KOPT-K1 (cell line): ENCODE measurements at regions not wholly inside any gene's neighbourhood (a gene's known extent, or its start where the extent isn't known, plus 50 kb on each side); places are given as distances from the start of the nearest gene placed in this dataset.
"Not testable (repeated sequence)": the region's sequence is repeated elsewhere in the genome, so short reads cannot be mapped to it uniquely, and the experiment has no call there.

Experiments used
- H3K27ac ChIP-seq: fragments of 200-600 bp; sonication (generic); 2 replicates; pipeline ENCODE4 v1.5.1; 2016; ENCODE audit warnings: antibody characterized with exemption, mild to moderate bottlenecking, low read depth, low read length; ENCODE audit not compliant: poor library complexity, severe bottlenecking
- H3K36me3 ChIP-seq: fragments of 200-600 bp; sonication (generic); 2 replicates; pipeline ENCODE4 v1.5.1; 2017; ENCODE audit warnings: antibody characterized with exemption, mild to moderate bottlenecking, low read length, moderate library complexity; ENCODE audit not compliant: insufficient read depth
- H3K9me3 ChIP-seq: fragments of 200-600 bp; sonication (generic); 2 replicates; pipeline ENCODE4 v1.5.1; 2017; ENCODE audit warnings: antibody characterized with exemption, low read length, mild to moderate bottlenecking; ENCODE audit not compliant: insufficient read depth, poor library complexity, severe bottlenecking

DNA sequence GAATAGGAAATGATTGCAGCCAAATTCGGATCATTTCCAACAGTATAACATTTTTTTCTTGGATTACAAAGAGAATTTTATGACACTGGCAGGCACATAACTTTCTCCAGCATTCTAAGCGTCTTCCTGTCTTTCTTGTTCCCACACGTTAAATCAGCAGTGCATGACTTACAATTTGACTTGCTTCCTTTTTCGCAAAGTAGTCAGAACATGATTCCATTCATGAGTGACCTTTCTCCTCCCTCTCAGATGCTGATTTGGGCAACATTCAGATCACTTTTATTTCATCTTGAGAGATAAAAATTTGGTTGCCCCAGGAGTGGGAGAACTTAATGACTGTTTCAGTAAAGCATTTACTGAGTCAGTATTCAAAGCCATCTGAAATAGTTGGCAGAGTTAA, 858.7 kb upstream of the ACVR2A start:
- Histone ChIP-seq H3K27ac (no peak overlapping the region), H3K9me3 (no peaks in the 10 kb centered on the region)

DNA sequence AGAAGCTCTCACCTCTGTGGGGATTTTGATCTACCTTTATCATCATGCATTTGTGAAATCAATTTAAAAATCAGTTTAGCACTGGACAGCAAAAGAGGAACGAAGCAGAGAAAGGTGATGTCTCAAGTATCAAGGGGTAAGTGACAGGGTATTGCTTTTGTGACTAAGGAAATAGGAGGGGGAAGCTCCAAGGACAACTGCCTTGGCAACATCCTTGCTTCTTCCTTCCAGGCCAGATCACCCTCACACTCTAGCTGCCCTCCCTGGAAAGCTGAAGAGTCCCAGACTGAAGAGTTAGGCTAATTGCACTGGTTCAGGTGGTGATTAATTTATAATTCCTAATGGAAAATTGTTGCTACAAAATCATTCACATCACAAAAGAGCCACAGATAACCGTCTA, 859.1 kb upstream of the ACVR2A start:
- no peak overlapping the region for H3K27ac ChIP-seq
- no peaks in the 10 kb centered on the region for H3K36me3 ChIP-seq
- no peaks in the 10 kb centered on the region for H3K9me3 ChIP-seq

More for the DNA sequence above, 858.7 kb upstream of the ACVR2A start:
- no peaks in the 10 kb centered on the region for H3K36me3 ChIP-seq

DNA sequence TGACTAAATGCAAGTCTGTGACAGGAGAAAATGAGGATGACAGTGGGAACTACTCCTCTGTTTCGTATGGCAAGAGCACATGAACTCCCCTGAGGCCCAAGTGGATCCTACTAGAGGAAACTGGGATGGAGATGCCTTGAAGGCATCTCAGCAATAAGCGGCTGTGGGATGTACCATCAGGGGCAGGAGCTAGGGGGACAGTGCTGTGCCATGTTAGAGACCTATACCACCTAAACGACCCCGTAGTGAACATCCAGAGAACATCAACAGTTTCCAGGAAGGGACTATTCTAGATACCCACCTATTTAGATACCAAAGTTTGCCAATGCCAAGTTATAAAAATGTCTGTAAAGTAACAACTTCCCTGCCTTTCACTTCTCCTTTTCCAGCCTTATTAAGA, 860.8 kb upstream of the ACVR2A start:
- no peak overlapping the region for H3K27ac ChIP-seq
- H3K9me3 ChIP-seq: no peaks in the 10 kb centered on the region
- H3K36me3 ChIP-seq: no peaks in the 10 kb centered on the region

DNA sequence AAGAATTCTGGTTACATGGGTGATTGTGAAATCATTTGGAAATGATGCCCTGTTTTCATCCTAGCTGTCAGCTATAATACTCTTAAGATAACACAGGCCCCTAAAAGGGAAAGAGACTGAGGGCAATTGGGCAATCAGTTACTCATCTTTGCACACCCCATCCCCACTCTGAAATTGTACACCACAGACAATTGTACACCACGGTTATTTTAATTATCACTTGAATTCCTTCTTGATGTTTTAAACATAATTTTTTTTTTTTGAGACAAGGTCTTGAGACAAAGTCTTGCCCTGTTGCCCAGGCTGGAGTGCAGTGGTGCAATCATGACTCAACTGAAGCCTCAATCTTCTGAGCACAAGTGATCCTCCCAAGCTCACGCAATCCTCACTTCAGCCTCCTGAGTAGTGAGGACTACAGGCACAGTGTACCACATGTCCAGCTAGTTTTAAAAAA, 862.4 kb upstream of the ACVR2A start:
- Histone ChIP-seq H3K36me3 (no peaks in the 10 kb centered on the region), H3K9me3 (no peaks in the 10 kb centered on the region), H3K27ac (no peak overlapping the region)

DNA sequence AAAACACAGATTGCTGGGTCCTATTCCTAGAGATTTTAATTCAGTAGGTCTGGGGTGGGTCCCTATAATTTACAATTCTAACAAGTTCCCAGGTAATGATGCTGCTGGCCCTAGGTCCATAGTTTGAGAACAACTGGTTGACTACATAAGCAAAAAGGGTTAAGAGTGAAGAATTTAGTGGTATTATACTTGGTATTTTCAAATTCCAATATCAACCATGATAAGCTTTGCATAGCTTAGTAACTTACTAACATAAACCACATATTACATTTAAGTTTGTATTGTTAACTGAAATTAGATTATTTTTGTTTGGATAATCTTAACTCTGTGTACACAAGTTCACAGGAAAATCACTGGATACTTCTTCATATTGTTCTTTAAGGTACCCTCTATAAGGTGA, 862.9 kb upstream of the ACVR2A start:
- no peaks in the 10 kb centered on the region for H3K36me3 ChIP-seq
- no peak overlapping the region for H3K27ac ChIP-seq
- no peaks in the 10 kb centered on the region for H3K9me3 ChIP-seq

DNA sequence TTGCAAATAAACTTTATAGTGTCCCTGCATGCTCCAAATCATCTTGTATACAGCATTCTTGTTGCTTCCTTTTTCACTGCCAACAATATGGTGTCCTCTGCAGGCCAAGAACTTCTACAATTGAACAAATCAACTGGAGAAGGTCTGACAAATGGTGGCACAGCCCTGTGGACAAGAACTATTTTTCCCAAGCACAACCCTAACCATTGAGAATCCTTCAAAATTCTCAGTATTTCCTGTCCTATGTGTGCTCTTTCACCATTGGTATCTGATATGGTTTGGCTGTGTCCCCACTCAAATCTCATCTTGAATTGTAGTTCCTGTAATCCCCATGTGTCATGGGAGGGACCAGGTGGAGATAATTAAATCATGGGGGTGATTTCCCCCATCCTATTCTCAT, 865.1 kb upstream of the ACVR2A start:
- H3K36me3 ChIP-seq: no peaks in the 10 kb centered on the region
- no peaks in the 10 kb centered on the region for H3K9me3 ChIP-seq
- no peak overlapping the region for H3K27ac ChIP-seq

DNA sequence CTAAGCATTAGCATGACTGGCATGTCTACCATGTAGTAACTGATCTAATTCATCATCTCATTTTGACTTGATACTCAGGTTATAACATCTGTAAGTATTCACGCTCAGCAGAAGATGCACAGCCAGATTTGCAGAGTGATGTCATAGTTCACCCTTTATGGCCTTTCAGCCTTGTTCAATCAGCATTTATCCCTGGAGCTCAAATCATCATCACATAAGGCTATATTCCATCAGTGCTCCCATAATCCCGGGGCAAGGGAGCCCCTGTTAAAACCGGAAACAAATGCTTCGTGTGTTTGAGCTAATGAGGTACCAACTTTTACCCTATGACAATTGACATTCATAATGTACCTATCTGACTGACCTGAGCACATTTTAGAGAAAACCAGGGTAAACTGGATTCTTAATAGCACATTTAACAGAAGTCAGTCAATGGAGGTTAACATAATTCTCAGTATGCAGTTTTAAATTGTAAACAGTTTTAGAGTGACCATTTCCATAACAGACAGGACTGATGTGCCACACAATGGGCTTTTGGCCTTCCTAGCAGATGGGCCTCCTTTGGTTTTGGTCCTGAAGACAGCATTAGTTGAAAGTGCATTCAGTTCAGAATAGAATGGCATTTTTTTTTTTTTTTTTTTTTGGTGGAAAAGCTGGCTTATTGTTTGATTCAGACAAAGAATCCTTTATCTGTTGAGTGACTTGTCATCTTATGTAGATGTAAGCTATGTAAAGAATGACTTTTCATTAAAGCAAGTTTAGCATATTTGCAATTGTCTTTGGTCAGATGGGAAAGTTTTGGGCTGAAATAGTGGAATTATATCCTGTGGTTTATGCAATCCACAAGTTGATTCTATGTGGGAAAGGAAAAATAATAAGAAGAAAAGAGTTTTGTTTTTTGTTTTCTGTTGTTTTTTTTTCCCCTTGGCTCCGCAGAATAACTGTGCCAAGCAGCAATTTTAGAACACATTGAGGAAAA, 866.0 kb upstream of the ACVR2A start:
- no peaks in the 10 kb centered on the region for H3K36me3 ChIP-seq
- H3K27ac ChIP-seq: no peak overlapping the region
- no peaks in the 10 kb centered on the region for H3K9me3 ChIP-seq

DNA sequence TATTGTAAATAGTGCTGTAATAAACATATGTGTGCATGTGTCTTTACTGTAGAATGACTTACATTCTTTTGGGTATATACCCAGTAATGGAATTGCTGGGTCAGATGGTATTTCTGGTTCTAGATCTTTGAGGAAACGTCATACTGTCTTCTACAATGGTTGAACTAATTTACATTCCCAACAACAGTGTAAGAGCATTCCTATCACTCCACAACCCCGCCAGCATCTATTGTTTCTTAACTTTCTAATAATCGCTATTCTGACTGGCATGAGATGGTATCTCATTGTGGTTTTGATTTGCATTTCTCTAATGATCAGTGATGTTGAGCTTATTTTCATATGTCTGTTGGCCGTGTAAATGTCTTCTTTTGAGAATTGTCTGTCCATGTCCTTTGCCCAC, 873.8 kb upstream of the ACVR2A start:
- not testable (repeated sequence) for H3K9me3 ChIP-seq, H3K36me3 ChIP-seq, H3K27ac ChIP-seq

DNA sequence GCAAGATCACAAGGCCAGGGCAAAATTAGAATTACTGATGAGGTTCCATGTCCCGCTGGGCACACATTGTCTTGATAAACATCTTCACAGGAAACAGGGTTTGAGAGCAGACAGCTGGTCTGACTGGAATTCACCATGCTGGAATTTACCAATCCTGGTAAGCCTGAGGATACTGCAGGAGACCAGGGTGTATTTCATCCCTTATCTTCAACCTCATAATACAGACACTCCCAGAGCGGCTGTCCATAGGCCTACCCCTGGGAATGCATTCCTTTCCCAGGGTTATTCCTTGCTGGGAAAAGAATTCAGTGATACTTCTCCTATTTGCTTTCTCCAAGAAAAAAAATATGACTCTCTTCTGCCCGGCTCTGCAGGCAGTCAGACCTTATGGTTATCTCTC, 875.1 kb upstream of the ACVR2A start:
- H3K27ac ChIP-seq, H3K9me3 ChIP-seq: not testable (repeated sequence)

DNA sequence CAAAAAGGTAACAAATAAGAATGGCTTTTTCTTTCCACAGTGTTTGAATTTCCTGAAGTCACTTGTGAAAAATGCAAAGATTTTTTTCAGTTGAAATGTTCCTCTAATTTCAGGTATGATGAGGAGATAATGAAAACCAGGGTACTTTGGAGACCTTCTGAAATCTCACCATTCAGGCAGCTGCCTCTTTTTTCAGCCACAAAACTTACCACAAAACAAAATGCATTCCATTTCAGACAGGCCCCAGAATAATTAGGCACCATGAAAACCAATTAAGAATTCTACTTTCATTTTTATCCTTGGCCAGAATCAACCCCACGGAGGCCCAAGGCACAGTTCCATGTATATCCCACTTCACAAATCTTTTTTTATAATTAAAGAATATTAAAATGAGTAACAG, 880.3 kb upstream of the ACVR2A start:
- H3K9me3 ChIP-seq: no peaks in the 10 kb centered on the region
- H3K27ac ChIP-seq: no peak overlapping the region

More for the DNA sequence above, 875.1 kb upstream of the ACVR2A start:
- H3K36me3 ChIP-seq: not testable (repeated sequence)

DNA sequence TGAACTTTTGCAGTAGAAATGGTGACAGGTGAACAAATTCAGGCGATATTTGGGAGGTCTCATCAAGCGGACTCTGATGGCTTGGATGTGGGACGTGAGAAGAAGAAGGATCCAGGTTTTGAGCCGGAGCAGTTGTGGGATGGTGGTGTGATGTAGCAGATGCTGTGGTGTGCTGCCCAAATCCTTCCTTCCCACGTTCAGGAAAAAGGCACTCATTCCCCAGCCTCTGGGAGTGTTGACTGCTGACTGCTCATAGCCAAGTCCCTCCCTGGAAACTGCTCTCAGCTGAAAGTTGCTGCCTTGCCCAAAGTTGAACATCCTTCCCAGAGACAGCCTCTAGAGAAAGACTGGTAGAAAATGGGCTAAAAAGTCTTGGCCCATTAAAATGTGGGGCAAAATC, 890.3 kb upstream of the ACVR2A start:
- no peak overlapping the region for H3K27ac ChIP-seq
- H3K36me3 ChIP-seq: no peaks in the 10 kb centered on the region
- no peaks in the 10 kb centered on the region for H3K9me3 ChIP-seq

More for the DNA sequence above, 880.3 kb upstream of the ACVR2A start:
- no peaks in the 10 kb centered on the region for H3K36me3 ChIP-seq

DNA sequence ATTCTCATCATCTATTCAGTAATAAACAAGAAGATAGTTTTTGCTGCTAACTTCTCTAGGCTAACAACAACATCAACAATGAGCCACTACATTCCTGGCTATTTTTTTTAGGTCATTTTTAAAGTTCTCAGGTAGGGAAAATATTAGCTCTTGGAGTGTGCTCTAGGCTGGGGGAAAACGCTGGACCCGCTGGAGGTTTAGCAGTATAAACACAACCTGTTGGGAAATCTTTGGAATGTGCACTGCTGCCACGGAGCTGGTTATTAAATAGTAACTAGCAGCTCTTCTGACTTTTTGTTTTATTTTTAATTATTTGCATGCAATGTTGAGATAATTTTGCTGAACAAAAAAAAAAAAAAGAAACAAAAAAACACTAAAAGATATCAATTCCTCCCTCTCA, 892.1 kb upstream of the ACVR2A start:
- Histone ChIP-seq H3K36me3 (no peaks in the 10 kb centered on the region), H3K9me3 (no peaks in the 10 kb centered on the region)

DNA sequence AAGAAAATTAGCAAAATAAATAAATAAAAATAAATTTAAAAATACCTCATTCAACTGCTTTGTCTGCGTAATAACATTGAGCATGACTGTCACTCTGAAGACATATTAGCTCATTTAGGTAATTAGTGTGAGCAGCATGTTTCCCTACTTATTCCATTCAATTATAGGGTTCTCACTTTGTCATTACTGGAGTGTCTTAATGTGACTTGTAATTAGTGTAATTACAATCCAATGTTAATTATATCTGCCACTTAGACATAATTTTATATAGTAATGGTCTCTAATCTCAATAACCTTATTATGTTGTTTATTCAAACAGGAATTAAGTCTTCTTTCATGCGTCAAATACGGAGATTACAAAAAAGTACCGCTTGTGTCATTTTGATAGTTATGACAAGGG, 893.9 kb upstream of the ACVR2A start:
- H3K9me3 ChIP-seq: no peaks in the 10 kb centered on the region
- no peaks in the 10 kb centered on the region for H3K36me3 ChIP-seq
- H3K27ac ChIP-seq: no peak overlapping the region

More for the DNA sequence above, 892.1 kb upstream of the ACVR2A start:
- no peak overlapping the region for H3K27ac ChIP-seq

DNA sequence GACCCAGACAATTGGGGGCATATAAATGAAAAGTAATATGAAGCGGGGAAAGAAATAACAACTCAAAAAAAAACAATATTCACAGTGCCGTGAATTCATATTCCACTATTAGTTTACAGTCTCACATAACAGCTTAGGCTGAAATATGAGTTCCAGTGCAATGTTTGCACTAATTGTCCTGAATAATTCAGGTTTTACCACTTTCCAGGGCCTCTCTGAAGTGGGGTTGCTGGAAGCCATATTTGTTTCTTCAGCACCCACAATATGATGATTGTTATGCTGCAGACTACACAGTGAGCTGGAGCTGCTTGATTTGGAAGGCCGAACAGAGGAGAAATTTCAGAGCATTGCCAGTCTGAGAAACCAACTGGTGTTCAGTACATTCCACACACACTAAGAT, 894.5 kb upstream of the ACVR2A start:
- H3K36me3 ChIP-seq: no peaks in the 10 kb centered on the region
- H3K27ac ChIP-seq: no peak overlapping the region
- H3K9me3 ChIP-seq: no peaks in the 10 kb centered on the region

DNA sequence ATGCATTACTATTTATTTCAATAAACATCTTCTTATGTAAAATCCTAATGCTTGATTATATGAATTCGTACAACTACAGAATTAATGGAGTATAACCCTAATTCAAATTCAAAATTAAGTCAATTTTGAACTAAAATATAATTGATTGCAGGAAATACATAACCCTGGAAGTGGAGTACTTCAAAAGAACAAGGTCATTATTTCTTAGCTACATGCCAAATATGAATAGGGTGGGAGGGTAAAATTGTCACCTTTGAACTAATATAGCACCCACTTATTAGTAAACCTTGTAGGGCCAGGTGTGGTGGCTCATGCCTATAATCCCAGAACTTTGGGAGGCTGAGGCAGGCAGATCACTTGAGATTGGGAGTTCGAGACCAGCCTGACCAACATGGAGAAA, 895.4 kb upstream of the ACVR2A start:
- H3K36me3 ChIP-seq: no peaks in the 10 kb centered on the region
- no peak overlapping the region for H3K27ac ChIP-seq
- no peaks in the 10 kb centered on the region for H3K9me3 ChIP-seq

DNA sequence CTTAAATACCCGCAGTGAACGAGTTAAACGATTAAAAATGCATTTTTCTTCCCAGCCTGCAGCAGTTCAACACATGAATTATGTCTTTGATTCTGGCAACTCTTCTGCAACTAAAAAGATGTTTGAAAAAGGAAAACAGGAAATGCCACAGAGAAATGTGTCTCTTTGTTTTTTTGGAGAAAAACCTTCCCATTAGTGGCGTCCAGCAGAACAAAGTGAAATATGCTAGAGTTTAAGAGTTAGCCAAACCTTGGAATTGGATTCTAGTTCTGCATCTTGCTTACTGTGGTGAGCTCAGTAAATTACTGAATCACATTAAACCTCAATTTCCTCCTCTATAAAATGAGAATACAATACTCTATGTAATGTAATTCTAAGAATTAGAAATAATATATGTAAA, 900.2 kb upstream of the ACVR2A start:
- Histone ChIP-seq H3K27ac (no peak overlapping the region), H3K9me3 (no peaks in the 10 kb centered on the region), H3K36me3 (no peaks in the 10 kb centered on the region)
